SU-DHL-6 (cell line): ENCODE measurements at regions not wholly inside any gene's neighbourhood (a gene's known extent, or its start where the extent isn't known, plus 50 kb on each side); places are given as distances from the start of the nearest gene placed in this dataset.

Experiments
- CTCF ChIP-seq: fragments of 200-600 bp; sonication (generic); IDR thresholded peaks from one replicate; pipeline ENCODE4 v1.5.1; 2017; ENCODE audit warnings: antibody characterized with exemption, mild to moderate bottlenecking, low read length, moderate library complexity; ENCODE audit not compliant: insufficient read depth, poor library complexity, severe bottlenecking
- EZH2phosphoT487 ChIP-seq: fragments of 200-600 bp; sonication (generic), shearing (Covaris generic); conservative IDR thresholded peaks from 2 replicates; pipeline ENCODE4 v1.6.1; 2018; ENCODE audit warnings: mild to moderate bottlenecking, antibody characterized with exemption, low read length, moderate library complexity, mixed read lengths

- TF ChIP-seq CTCF (no peak), EZH2phosphoT487 (no peak)
Observed at GRCh38 chr6:56388415-56388755, 141.0 kb upstream of the COL21A1 start.
